Activated naive CD8-positive, alpha-beta T cell treated with anti-CD3 and anti-CD28 coated beads, Interleukin-2, amount 50 U/mL, for 24 hours (primary cell): ENCODE measurements at regions not wholly inside any gene's neighbourhood (a gene's known extent, or its start where the extent isn't known, plus 50 kb on each side); places are given as distances from the start of the nearest gene placed in this dataset.

Experiments used
- ATAC-seq: fragments of 150-1000 bp; cut with Tn5 transposase; one replicate; pipeline ENCODE4 v1.10.0; 2021
- DNase-seq: peaks from one replicate; pipeline ENCODE4 v3.0.0; 2021
- H3K27ac Mint-ChIP-seq: one replicate; pipeline ENCODE4 v1.8.0; 2021; ENCODE audit warnings: mild to moderate bottlenecking, mixed read lengths
- H3K27me3 Mint-ChIP-seq: one replicate; pipeline ENCODE4 v1.8.0; 2021; ENCODE audit warnings: mixed read lengths
- H3K36me3 Mint-ChIP-seq: one replicate; pipeline ENCODE4 v1.8.0; 2021; ENCODE audit warnings: low read depth, mixed read lengths
- H3K4me1 Mint-ChIP-seq: one replicate; pipeline ENCODE4 v1.8.0; 2021; ENCODE audit warnings: mixed read lengths
- H3K4me3 Mint-ChIP-seq: one replicate; pipeline ENCODE4 v1.8.0; 2021; ENCODE audit warnings: mild to moderate bottlenecking, moderate library complexity, mixed read lengths
- H3K9me3 Mint-ChIP-seq: one replicate; pipeline ENCODE4 v1.8.0; 2021; ENCODE audit warnings: mixed read lengths

- no peak for ATAC-seq
- Mint-ChIP-seq H3K9me3 (peaks cover 24% of the 10 kb centered on the region), H3K27ac (no peak overlapping the region), H3K27me3 (no peaks in the 10 kb centered on the region), H3K4me3 (no peak overlapping the region), H3K4me1 (no peaks in the 10 kb centered on the region), H3K36me3 (no peaks in the 10 kb centered on the region)
- DNase-seq: no peak
These were observed 310.5 kb downstream of the CDH9 start for GRCh38 chr5:26727916-26728315.

- no peaks in the 10 kb centered on the region for H3K36me3 Mint-ChIP-seq
- DNase-seq (no peak), ATAC-seq (no peak)
- H3K27ac Mint-ChIP-seq: no peak overlapping the region
- H3K27me3 Mint-ChIP-seq: no peaks in the 10 kb centered on the region
- H3K4me1 Mint-ChIP-seq: no peaks in the 10 kb centered on the region
- no peak overlapping the region for H3K4me3 Mint-ChIP-seq
- peaks cover 18% of the 10 kb centered on the region for H3K9me3 Mint-ChIP-seq
These were observed 318.6 kb downstream of the CDH9 start for GRCh38 chr5:26719803-26720202.

- H3K9me3 Mint-ChIP-seq: peaks cover 9% of the 10 kb centered on the region
- DNase-seq (peak; percentile 4), ATAC-seq (no peak)
- no peaks in the 10 kb centered on the region for H3K4me1 Mint-ChIP-seq
- no peaks in the 10 kb centered on the region for H3K27me3 Mint-ChIP-seq
- no peaks in the 10 kb centered on the region for H3K36me3 Mint-ChIP-seq
- no peak overlapping the region for H3K4me3 Mint-ChIP-seq
- H3K27ac Mint-ChIP-seq: no peak overlapping the region
These were observed 337.5 kb downstream of the CDH9 start for GRCh38 chr5:26700759-26701384.

- ATAC-seq (no peak), DNase-seq (no peak)
- H3K27ac Mint-ChIP-seq: no peak overlapping the region
- H3K4me1 Mint-ChIP-seq: no peaks in the 10 kb centered on the region
- H3K27me3 Mint-ChIP-seq: no peaks in the 10 kb centered on the region
- H3K4me3 Mint-ChIP-seq: no peak overlapping the region
- H3K9me3 Mint-ChIP-seq: peaks cover 3% of the 10 kb centered on the region
- no peaks in the 10 kb centered on the region for H3K36me3 Mint-ChIP-seq
These were observed 345.4 kb downstream of the CDH9 start for GRCh38 chr5:26692952-26693351.

- Mint-ChIP-seq H3K4me3 (no peak overlapping the region), H3K4me1 (no peaks in the 10 kb centered on the region), H3K36me3 (no peaks in the 10 kb centered on the region), H3K27ac (no peak overlapping the region), H3K27me3 (no peaks in the 10 kb centered on the region), H3K9me3 (no peaks in the 10 kb centered on the region)
- ATAC-seq: no peak
- no peak for DNase-seq
These were observed 346.9 kb downstream of the CDH9 start for GRCh38 chr5:26691486-26691885.

GRCh38 chr5:26690511-26690910, 347.9 kb downstream of the CDH9 start:
- ATAC-seq: no peak
- Mint-ChIP-seq H3K27ac (no peak overlapping the region), H3K36me3 (no peaks in the 10 kb centered on the region), H3K9me3 (no peaks in the 10 kb centered on the region), H3K4me1 (no peaks in the 10 kb centered on the region), H3K4me3 (no peak overlapping the region), H3K27me3 (no peaks in the 10 kb centered on the region)
- DNase-seq: no peak

- Mint-ChIP-seq H3K9me3 (peaks cover 3% of the 10 kb centered on the region), H3K27me3 (no peaks in the 10 kb centered on the region), H3K27ac (no peak overlapping the region), H3K36me3 (no peaks in the 10 kb centered on the region), H3K4me1 (no peaks in the 10 kb centered on the region), H3K4me3 (no peak overlapping the region)
- ATAC-seq (no peak), DNase-seq (no peak)
These were observed 356.5 kb downstream of the CDH9 start for GRCh38 chr5:26681861-26682260.

- H3K36me3 Mint-ChIP-seq: no peaks in the 10 kb centered on the region
- no peak overlapping the region for H3K27ac Mint-ChIP-seq
- H3K27me3 Mint-ChIP-seq: no peaks in the 10 kb centered on the region
- ATAC-seq (no peak), DNase-seq (no peak)
- no peaks in the 10 kb centered on the region for H3K4me1 Mint-ChIP-seq
- peaks cover 7% of the 10 kb centered on the region for H3K9me3 Mint-ChIP-seq
- H3K4me3 Mint-ChIP-seq: no peak overlapping the region
These were observed 363.5 kb downstream of the CDH9 start for GRCh38 chr5:26674846-26675245.

GRCh38 chr5:26669523-26669922, 368.9 kb downstream of the CDH9 start:
- no peak for ATAC-seq
- H3K27ac Mint-ChIP-seq: no peak overlapping the region
- no peak overlapping the region for H3K4me3 Mint-ChIP-seq
- no peaks in the 10 kb centered on the region for H3K4me1 Mint-ChIP-seq
- H3K36me3 Mint-ChIP-seq: no peaks in the 10 kb centered on the region
- peaks cover 3% of the 10 kb centered on the region for H3K9me3 Mint-ChIP-seq
- no peaks in the 10 kb centered on the region for H3K27me3 Mint-ChIP-seq
- no peak for DNase-seq

GRCh38 chr5:26669031-26669430, 369.4 kb downstream of the CDH9 start:
- Mint-ChIP-seq H3K27me3 (no peaks in the 10 kb centered on the region), H3K27ac (no peak overlapping the region)

GRCh38 chr5:26666371-26666770, 372.0 kb downstream of the CDH9 start:
- H3K27ac Mint-ChIP-seq: no peak overlapping the region
- no peak for DNase-seq
- no peaks in the 10 kb centered on the region for H3K36me3 Mint-ChIP-seq
- no peak for ATAC-seq
- H3K4me3 Mint-ChIP-seq: no peak overlapping the region
- H3K4me1 Mint-ChIP-seq: no peaks in the 10 kb centered on the region
- H3K27me3 Mint-ChIP-seq: no peaks in the 10 kb centered on the region
- H3K9me3 Mint-ChIP-seq: no peaks in the 10 kb centered on the region

More at GRCh38 chr5:26669031-26669430, 369.4 kb downstream of the CDH9 start:
- H3K36me3 Mint-ChIP-seq: no peaks in the 10 kb centered on the region
- H3K9me3 Mint-ChIP-seq: peaks cover 3% of the 10 kb centered on the region
- H3K4me1 Mint-ChIP-seq: no peaks in the 10 kb centered on the region
- no peak for ATAC-seq
- no peak overlapping the region for H3K4me3 Mint-ChIP-seq
- DNase-seq: no peak

- Mint-ChIP-seq H3K9me3 (peaks cover 10% of the 10 kb centered on the region), H3K36me3 (no peaks in the 10 kb centered on the region), H3K27ac (no peak overlapping the region), H3K4me1 (no peaks in the 10 kb centered on the region), H3K27me3 (no peaks in the 10 kb centered on the region), H3K4me3 (no peak overlapping the region)
- DNase-seq (no peak), ATAC-seq (no peak)
These were observed 374.9 kb downstream of the CDH9 start for GRCh38 chr5:26663500-26663899.

GRCh38 chr5:26662806-26663360, 375.5 kb downstream of the CDH9 start:
- H3K27ac Mint-ChIP-seq: no peak overlapping the region
- H3K36me3 Mint-ChIP-seq: no peaks in the 10 kb centered on the region
- H3K9me3 Mint-ChIP-seq: peaks cover 12% of the 10 kb centered on the region
- H3K27me3 Mint-ChIP-seq: no peaks in the 10 kb centered on the region
- ATAC-seq (no peak), DNase-seq (no peak)
- no peak overlapping the region for H3K4me3 Mint-ChIP-seq
- no peaks in the 10 kb centered on the region for H3K4me1 Mint-ChIP-seq

- H3K4me3 Mint-ChIP-seq: no peak overlapping the region
- H3K27me3 Mint-ChIP-seq: no peaks in the 10 kb centered on the region
- ATAC-seq: no peak
- no peak for DNase-seq
- H3K4me1 Mint-ChIP-seq: no peaks in the 10 kb centered on the region
- H3K36me3 Mint-ChIP-seq: no peaks in the 10 kb centered on the region
- peaks cover 27% of the 10 kb centered on the region for H3K9me3 Mint-ChIP-seq
- no peak overlapping the region for H3K27ac Mint-ChIP-seq
These were observed 378.3 kb downstream of the CDH9 start for GRCh38 chr5:26660116-26660515.

- Mint-ChIP-seq H3K27me3 (no peaks in the 10 kb centered on the region), H3K27ac (no peak overlapping the region), H3K9me3 (peaks cover 28% of the 10 kb centered on the region), H3K4me1 (no peaks in the 10 kb centered on the region), H3K36me3 (no peaks in the 10 kb centered on the region), H3K4me3 (no peak overlapping the region)
- DNase-seq (no peak), ATAC-seq (no peak)
These were observed 389.4 kb downstream of the CDH9 start for GRCh38 chr5:26649000-26649399.

GRCh38 chr5:26647781-26648180, 390.6 kb downstream of the CDH9 start:
- Mint-ChIP-seq H3K36me3 (no peaks in the 10 kb centered on the region), H3K27me3 (no peaks in the 10 kb centered on the region), H3K4me3 (no peak overlapping the region), H3K4me1 (no peaks in the 10 kb centered on the region), H3K9me3 (peaks cover 28% of the 10 kb centered on the region), H3K27ac (no peak overlapping the region)
- ATAC-seq: no peak
- no peak for DNase-seq
